ENCODE measurements at regions not wholly inside any gene's neighbourhood (a gene's known extent, or its start where the extent isn't known, plus 50 kb on each side); places are given as distances from the start of the nearest gene placed in this dataset.

DNA sequence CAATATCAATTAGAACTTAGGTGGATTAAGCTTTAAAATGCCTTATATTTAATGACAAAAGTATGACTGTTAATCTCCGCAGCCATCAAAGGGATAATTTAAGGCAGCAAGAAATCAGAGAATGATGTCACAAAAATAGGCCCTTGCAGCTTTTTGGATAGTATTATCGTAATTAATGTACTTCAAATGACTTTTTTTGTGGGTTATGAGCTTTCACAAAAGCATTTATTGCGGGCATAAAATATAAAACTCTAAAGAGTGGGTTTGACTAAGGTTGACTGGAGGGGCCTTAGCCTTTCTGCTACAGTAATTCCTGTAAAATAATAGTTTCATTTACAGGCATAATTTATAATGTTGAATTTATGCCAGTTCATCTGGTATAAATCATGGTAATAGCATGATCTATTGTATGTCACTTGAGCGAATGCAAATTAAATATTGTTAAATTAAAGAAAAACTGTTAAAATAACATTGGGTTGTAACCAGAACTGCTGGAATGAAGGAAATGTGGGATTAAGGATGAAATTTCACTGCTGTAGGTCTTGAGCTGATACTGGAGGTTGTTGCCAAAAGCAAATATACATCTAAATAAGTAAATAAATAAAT is 78.5 kb upstream of the ZFP64 start:
- TF ChIP-seq POLR2A (IDR thresholded peaks at IDR 0.05; ENCODE audit: low read depth, low read length) (no peak), POLR2AphosphoS5 (IDR thresholded peaks at IDR 0.05; ENCODE audit: low read depth, low read length) (no peak), SPI1 (IDR thresholded peaks at IDR 0.05; ENCODE audit: low read depth, low read length) (no peak), POU2F2 (IDR thresholded peaks at IDR 0.05; ENCODE audit: low read depth, low read length) (no peak), TAF1 (IDR thresholded peaks at IDR 0.05; ENCODE audit: low read depth, low read length) (no peak), PAX5 (IDR thresholded peaks at IDR 0.05; ENCODE audit: insufficient read depth, low read length, severe bottlenecking) (no peak)
